CD8-positive, alpha-beta memory T cell (primary cell): ENCODE measurements at regions not wholly inside any gene's neighbourhood (a gene's known extent, or its start where the extent isn't known, plus 50 kb on each side); places are given as distances from the start of the nearest gene placed in this dataset.
"Not testable (repeated sequence)": the region's sequence is repeated elsewhere in the genome, so short reads cannot be mapped to it uniquely, and the experiment has no call there.

Experiments used
- CTCF ChIA-PET: fragments of 350-600 bp; sonication (Branson Sonifier 250); formaldehyde crosslinking; loops from one replicate; lab custom pipeline; 2021; ENCODE audit warnings: antibody characterized with exemption; lab: Charles Lee
- POLR2A ChIA-PET: fragments of 350-600 bp; sonication (Branson Sonifier 250); formaldehyde crosslinking; loops from one replicate; lab custom pipeline; 2021; ENCODE audit warnings: antibody characterized with exemption; lab: Charles Lee
- DNase-seq, 5 donors: peaks; one replicate each; pipeline versions ENCODE4 v3.0.0 to v3.0.0-alpha.2; 2020 to 2022; ENCODE audit warnings: mixed read lengths in 1 of 5
- H3K27ac ChIP-seq: one replicate; pipeline ENCODE4 v1.7.0; 2013; ENCODE audit warnings: low read depth, mild to moderate bottlenecking, low read length, moderate library complexity
- H3K27me3 ChIP-seq: 2 replicates; pipeline ENCODE4 v1.7.0; 2013; ENCODE audit warnings: low read length, mild to moderate bottlenecking; ENCODE audit not compliant: insufficient read depth, poor library complexity, severe bottlenecking
- H3K36me3 ChIP-seq: 2 replicates; pipeline ENCODE4 v1.7.0; 2013; ENCODE audit warnings: mild to moderate bottlenecking, low read length, moderate library complexity; ENCODE audit not compliant: insufficient read depth
- H3K4me1 ChIP-seq: 2 replicates; pipeline ENCODE4 v1.7.0; 2013; ENCODE audit warnings: mild to moderate bottlenecking, low read length, moderate library complexity; ENCODE audit not compliant: insufficient read depth
- H3K4me3 ChIP-seq: 2 replicates; pipeline ENCODE4 v1.7.0; 2013; ENCODE audit warnings: mild to moderate bottlenecking, low read length
- H3K9me3 ChIP-seq: 2 replicates; pipeline ENCODE4 v1.7.0; 2013; ENCODE audit warnings: mild to moderate bottlenecking, low read length
- H3K27ac Mint-ChIP-seq, 8 donors: one replicate each; pipeline ENCODE4 v1.8.0; 2020 to 2021; ENCODE audit warnings: mixed read lengths in 8 of 8, mild to moderate bottlenecking in 6 of 8, inconsistent platforms in 3 of 8, moderate library complexity in 3 of 8
- H3K27me3 Mint-ChIP-seq, 2 donors: one replicate each; pipeline ENCODE4 v1.8.0; 2020 to 2021; ENCODE audit warnings: mixed read lengths in 2 of 2, mild to moderate bottlenecking in 1 of 2, moderate library complexity in 1 of 2
- H3K36me3 Mint-ChIP-seq, 3 donors: one replicate each; pipeline ENCODE4 v1.8.0; 2020 to 2021; ENCODE audit warnings: mixed read lengths in 3 of 3, inconsistent platforms in 1 of 3, mild to moderate bottlenecking in 1 of 3
- H3K4me1 Mint-ChIP-seq, 3 donors: one replicate each; pipeline ENCODE4 v1.8.0; 2020 to 2021; ENCODE audit warnings: mixed read lengths in 3 of 3, inconsistent platforms in 1 of 3, mild to moderate bottlenecking in 1 of 3
- H3K4me3 Mint-ChIP-seq, 7 donors: one replicate each; pipeline ENCODE4 v1.8.0; 2020 to 2021; ENCODE audit warnings: mixed read lengths in 7 of 7, mild to moderate bottlenecking in 6 of 7, moderate library complexity in 4 of 7, inconsistent platforms in 2 of 7
- H3K9me3 Mint-ChIP-seq, 5 donors: one replicate each; pipeline ENCODE4 v1.8.0; 2020 to 2022; ENCODE audit warnings: mixed read lengths in 5 of 5, mild to moderate bottlenecking in 3 of 5, moderate library complexity in 2 of 5, inconsistent platforms in 1 of 5

- Histone ChIP-seq H3K4me3 (no peak overlapping the region), H3K27me3 (no peaks in the 10 kb centered on the region), H3K36me3 (no peaks in the 10 kb centered on the region), H3K27ac (no peak overlapping the region), H3K4me1 (no peaks in the 10 kb centered on the region), H3K9me3 (no peaks in the 10 kb centered on the region)
- H3K4me3 Mint-ChIP-seq, result no peak overlapping the region
- H3K27me3 Mint-ChIP-seq, result no peaks in the 10 kb centered on the region
- H3K9me3 Mint-ChIP-seq, result peaks cover 13 to 52% (median 26%) of the 10 kb centered on the region in 5 donors
- ChIA-PET POLR2A (no interaction called here), CTCF (no interaction called here)
- H3K4me1 Mint-ChIP-seq, result no peaks in the 10 kb centered on the region
- DNase-seq, result no peak
- H3K27ac Mint-ChIP-seq, result no peak overlapping the region
- H3K36me3 Mint-ChIP-seq, result no peaks in the 10 kb centered on the region
Measured at GRCh38 chr11:80702264-80702663, 1261.4 kb upstream of the TENM4 start.

- H3K27me3 Mint-ChIP-seq, result no peaks in the 10 kb centered on the region
- H3K4me1 Mint-ChIP-seq, result no peaks in the 10 kb centered on the region
- H3K9me3 ChIP-seq, result no peaks in the 10 kb centered on the region
- H3K9me3 Mint-ChIP-seq, result peaks cover 13 to 48% (median 29%) of the 10 kb centered on the region in 5 donors
- no peaks in the 10 kb centered on the region for H3K4me1 ChIP-seq
- H3K27ac ChIP-seq, result no peak overlapping the region
- no peak overlapping the region for H3K4me3 ChIP-seq
- ChIA-PET POLR2A (no interaction called here), CTCF (no interaction called here)
- no peak overlapping the region for H3K27ac Mint-ChIP-seq
- no peaks in the 10 kb centered on the region for H3K27me3 ChIP-seq
- DNase-seq, result no peak
- no peak overlapping the region for H3K4me3 Mint-ChIP-seq
- H3K36me3 Mint-ChIP-seq, result no peaks in the 10 kb centered on the region
- H3K36me3 ChIP-seq, result no peaks in the 10 kb centered on the region
Measured at GRCh38 chr11:80700386-80700785, 1259.6 kb upstream of the TENM4 start.

- H3K27ac Mint-ChIP-seq, CTCF ChIA-PET, H3K27ac ChIP-seq, POLR2A ChIA-PET, H3K9me3 ChIP-seq, H3K4me1 ChIP-seq, H3K27me3 Mint-ChIP-seq, H3K36me3 ChIP-seq, H3K4me1 Mint-ChIP-seq, H3K4me3 ChIP-seq, DNase-seq, H3K36me3 Mint-ChIP-seq, H3K27me3 ChIP-seq, H3K4me3 Mint-ChIP-seq: not testable (repeated sequence)
- H3K9me3 Mint-ChIP-seq, result peaks cover 12 to 46% (median 27%) of the 10 kb centered on the region in 5 donors
Measured at GRCh38 chr11:80699406-80700177, 1258.8 kb upstream of the TENM4 start.

GRCh38 chr11:80698637-80699036 lies 1257.8 kb upstream of the TENM4 start:
- Histone ChIP-seq H3K4me3 (no peak overlapping the region), H3K27ac (no peak overlapping the region), H3K4me1 (no peaks in the 10 kb centered on the region), H3K27me3 (no peaks in the 10 kb centered on the region), H3K36me3 (no peaks in the 10 kb centered on the region), H3K9me3 (no peaks in the 10 kb centered on the region)
- ChIA-PET POLR2A (no interaction called here), CTCF (no interaction called here)
- H3K27ac Mint-ChIP-seq, result no peak overlapping the region
- H3K36me3 Mint-ChIP-seq, result no peaks in the 10 kb centered on the region
- peaks cover 12 to 41% (median 23%) of the 10 kb centered on the region in 5 donors for H3K9me3 Mint-ChIP-seq
- H3K27me3 Mint-ChIP-seq, result no peaks in the 10 kb centered on the region
- H3K4me1 Mint-ChIP-seq, result no peaks in the 10 kb centered on the region
- DNase-seq, result no peak
- H3K4me3 Mint-ChIP-seq, result no peak overlapping the region

- ChIA-PET CTCF (no interaction called here), POLR2A (no interaction called here)
- DNase-seq, result no peak
- no peak overlapping the region for H3K4me3 ChIP-seq
- Mint-ChIP-seq H3K27ac (no peak overlapping the region), H3K27me3 (no peaks in the 10 kb centered on the region), H3K9me3 (peaks cover 6 to 24% (median 8%) of the 10 kb centered on the region in 5 donors), H3K4me3 (no peak overlapping the region), H3K36me3 (no peaks in the 10 kb centered on the region), H3K4me1 (no peaks in the 10 kb centered on the region)
- H3K27ac ChIP-seq, result no peak overlapping the region
- no peaks in the 10 kb centered on the region for H3K4me1 ChIP-seq
- no peaks in the 10 kb centered on the region for H3K27me3 ChIP-seq
- H3K36me3 ChIP-seq, result no peaks in the 10 kb centered on the region
- H3K9me3 ChIP-seq, result no peaks in the 10 kb centered on the region
Measured at GRCh38 chr11:80694385-80694784, 1253.6 kb upstream of the TENM4 start.

- Mint-ChIP-seq H3K27ac (no peak overlapping the region), H3K27me3 (no peaks in the 10 kb centered on the region), H3K36me3 (no peaks in the 10 kb centered on the region), H3K4me3 (no peak overlapping the region), H3K9me3 (peaks cover 1 to 14% (median 5%) of the 10 kb centered on the region in 5 donors), H3K4me1 (no peaks in the 10 kb centered on the region)
- no peak overlapping the region for H3K27ac ChIP-seq
- no peaks in the 10 kb centered on the region for H3K27me3 ChIP-seq
- no peak for DNase-seq
- H3K4me3 ChIP-seq, result no peak overlapping the region
- ChIA-PET CTCF (no interaction called here), POLR2A (no interaction called here)
- H3K9me3 ChIP-seq, result no peaks in the 10 kb centered on the region
- no peaks in the 10 kb centered on the region for H3K4me1 ChIP-seq
- H3K36me3 ChIP-seq, result no peaks in the 10 kb centered on the region
Measured at GRCh38 chr11:80687941-80688340, 1247.1 kb upstream of the TENM4 start.

- Mint-ChIP-seq H3K4me1 (no peaks in the 10 kb centered on the region), H3K9me3 (peaks cover 1 to 17% (median 6%) of the 10 kb centered on the region in 5 donors), H3K36me3 (no peaks in the 10 kb centered on the region), H3K4me3 (no peak overlapping the region), H3K27ac (no peak overlapping the region), H3K27me3 (no peaks in the 10 kb centered on the region)
- ChIA-PET CTCF (no interaction called here), POLR2A (no interaction called here)
- no peaks in the 10 kb centered on the region for H3K27me3 ChIP-seq
- no peak for DNase-seq
- H3K4me3 ChIP-seq, result no peak overlapping the region
- no peak overlapping the region for H3K27ac ChIP-seq
- H3K4me1 ChIP-seq, result no peaks in the 10 kb centered on the region
- H3K36me3 ChIP-seq, result no peaks in the 10 kb centered on the region
- no peaks in the 10 kb centered on the region for H3K9me3 ChIP-seq
Measured at GRCh38 chr11:80686889-80687288, 1246.1 kb upstream of the TENM4 start.

GRCh38 chr11:80673566-80673965 lies 1232.7 kb upstream of the TENM4 start:
- POLR2A ChIA-PET, result no interaction called here

More at GRCh38 chr11:80673566-80673965, 1232.7 kb upstream of the TENM4 start:
- no peaks in the 10 kb centered on the region for H3K27me3 ChIP-seq
- H3K4me3 ChIP-seq, result no peak overlapping the region
- H3K4me3 Mint-ChIP-seq, result no peak overlapping the region
- H3K36me3 Mint-ChIP-seq, result no peaks in the 10 kb centered on the region
- H3K9me3 Mint-ChIP-seq, result peaks cover 0 to 26% (median 11%) of the 10 kb centered on the region in 5 donors
- no peaks in the 10 kb centered on the region for H3K9me3 ChIP-seq
- H3K4me1 ChIP-seq, result no peaks in the 10 kb centered on the region
- CTCF ChIA-PET, result no interaction called here
- no peak overlapping the region for H3K27ac Mint-ChIP-seq
- H3K36me3 ChIP-seq, result no peaks in the 10 kb centered on the region
- no peaks in the 10 kb centered on the region for H3K4me1 Mint-ChIP-seq
- H3K27ac ChIP-seq, result no peak overlapping the region
- H3K27me3 Mint-ChIP-seq, result no peaks in the 10 kb centered on the region
- no peak for DNase-seq
